ENCODE measurements at regions not wholly inside any gene's neighbourhood (a gene's known extent, or its start where the extent isn't known, plus 50 kb on each side); places are given as distances from the start of the nearest gene placed in this dataset.
"Not testable (repeated sequence)": the region's sequence is repeated elsewhere in the genome, so short reads cannot be mapped to it uniquely, and the experiment has no call there.

DNA sequence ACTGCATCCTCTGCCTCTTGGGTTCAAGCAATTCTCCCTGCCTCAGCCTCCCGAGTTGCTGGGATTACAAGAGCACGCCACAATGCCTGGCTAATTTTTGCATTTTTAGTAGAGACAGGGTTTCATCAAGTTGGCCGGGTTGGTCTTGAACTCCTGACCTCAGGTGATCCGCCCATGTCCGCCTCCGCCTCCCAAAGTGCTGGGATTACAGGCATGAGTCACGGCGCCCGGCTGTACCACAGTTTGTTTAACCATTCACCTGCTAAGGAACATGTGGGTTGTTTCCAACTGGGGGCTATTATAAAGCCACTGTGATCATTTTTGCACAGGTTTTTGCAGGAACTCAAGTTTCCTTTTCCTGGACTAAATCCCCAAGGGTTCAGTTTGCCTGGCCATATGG lies 123.2 kb upstream of the RAP2B start:
- ATAC-seq (peak; percentile 12), DNase-seq (no peak)
- H3K4me3 Mint-ChIP-seq = no peak overlapping the region
- no peaks in the 10 kb centered on the region for H3K27me3 Mint-ChIP-seq
- no peak overlapping the region for H3K27ac Mint-ChIP-seq
- H3K9me3 Mint-ChIP-seq = no peaks in the 10 kb centered on the region
- no peaks in the 10 kb centered on the region for H3K4me1 Mint-ChIP-seq

DNA sequence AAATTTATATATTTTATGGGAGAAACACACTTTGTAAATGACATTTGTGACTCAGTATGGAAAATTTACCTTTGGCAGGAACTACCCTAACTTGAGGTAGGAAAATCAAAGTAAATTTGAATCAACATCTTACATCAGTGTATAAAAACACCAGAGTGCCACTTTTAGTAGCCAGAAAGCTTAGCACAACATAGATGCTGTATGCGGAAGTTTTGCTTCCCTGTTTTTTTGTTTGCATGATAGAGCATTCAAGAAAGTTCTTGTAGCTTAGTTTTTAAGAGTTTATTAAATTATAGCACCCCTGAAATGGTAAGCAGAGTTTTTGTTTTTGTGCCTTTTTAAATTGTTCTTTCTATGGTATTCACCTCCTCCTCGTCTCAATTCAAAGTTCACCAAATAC lies 120.8 kb upstream of the RAP2B start:
- Mint-ChIP-seq H3K4me3 (no peak overlapping the region), H3K27ac (no peak overlapping the region), H3K9me3 (no peaks in the 10 kb centered on the region), H3K27me3 (peaks cover 5% of the 10 kb centered on the region), H3K4me1 (no peaks in the 10 kb centered on the region)
- no peak for ATAC-seq
- no peak for DNase-seq

DNA sequence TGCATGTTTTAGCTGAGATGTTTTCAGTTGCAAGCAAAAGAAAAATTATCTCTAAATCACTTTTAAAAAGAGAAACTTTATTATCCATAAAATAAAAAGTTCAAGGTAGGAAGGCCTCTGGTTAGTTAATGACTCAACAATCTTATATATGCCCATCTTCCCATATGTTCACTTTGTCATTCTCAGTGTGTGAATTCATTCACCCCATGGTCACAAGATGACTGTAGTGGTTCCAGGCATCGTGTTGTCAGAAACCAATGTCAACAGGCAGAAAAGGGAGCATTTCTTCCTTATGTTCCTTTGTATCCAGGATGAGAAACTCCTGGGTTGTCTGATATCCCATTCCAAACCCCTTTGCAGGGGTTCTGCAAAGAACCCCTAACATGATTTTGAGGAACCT lies 119.9 kb upstream of the RAP2B start:
- no peaks in the 10 kb centered on the region for H3K9me3 Mint-ChIP-seq
- peaks cover 5% of the 10 kb centered on the region for H3K27me3 Mint-ChIP-seq
- no peak for ATAC-seq
- H3K27ac Mint-ChIP-seq = no peak overlapping the region
- DNase-seq = no peak
- no peaks in the 10 kb centered on the region for H3K4me1 Mint-ChIP-seq
- H3K4me3 Mint-ChIP-seq = no peak overlapping the region

DNA sequence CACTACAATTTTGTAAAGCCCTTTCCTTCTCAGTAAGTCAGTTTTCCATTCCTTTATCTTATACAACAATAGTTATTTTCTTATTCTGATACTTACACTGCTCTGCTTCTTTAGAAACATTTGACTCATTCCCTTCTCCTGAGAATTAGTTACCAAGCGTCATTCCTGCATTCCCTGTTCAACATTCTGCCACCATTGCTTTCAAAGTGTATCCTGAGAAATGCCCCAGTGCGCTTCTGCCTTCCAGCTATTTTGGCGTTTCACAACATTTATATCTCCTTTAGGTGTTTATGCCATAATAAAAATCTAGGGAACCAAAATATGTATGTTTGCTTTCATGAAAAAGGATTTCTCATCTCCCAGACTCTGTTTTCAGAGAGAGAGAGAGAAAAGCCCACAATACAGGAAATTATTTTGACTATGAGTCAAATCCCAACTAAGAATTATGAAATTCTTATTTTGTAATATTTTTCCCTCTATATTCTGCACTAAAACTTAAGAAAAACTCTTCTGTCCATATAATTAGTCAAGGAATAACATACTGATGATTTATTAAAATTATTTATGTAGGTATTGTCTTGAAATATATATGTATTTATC lies 118.2 kb upstream of the RAP2B start:
- Mint-ChIP-seq H3K4me3 (no peak overlapping the region), H3K4me1 (no peaks in the 10 kb centered on the region), H3K27ac (no peak overlapping the region), H3K9me3 (no peaks in the 10 kb centered on the region), H3K27me3 (peaks cover 5% of the 10 kb centered on the region)
- DNase-seq = no peak
- no peak for ATAC-seq

DNA sequence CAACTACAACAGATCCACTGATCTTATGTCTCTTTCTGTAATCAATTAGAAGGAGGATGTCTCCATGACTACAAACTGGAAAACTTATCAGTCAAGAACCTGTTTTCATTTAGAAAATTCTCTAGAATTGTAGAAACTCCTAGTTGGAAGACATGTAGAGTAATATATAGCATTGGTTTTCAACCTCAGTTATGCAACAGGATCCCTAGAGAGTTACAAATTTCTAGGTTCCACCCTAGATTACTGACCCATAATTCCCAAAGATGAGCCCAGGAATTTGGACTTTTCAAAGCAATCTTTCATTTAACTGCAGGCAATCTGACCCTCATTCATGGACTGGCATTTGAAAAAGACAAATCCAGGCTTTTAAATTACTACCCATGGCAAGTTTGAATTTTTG lies 116.9 kb upstream of the RAP2B start:
- Mint-ChIP-seq H3K27ac (no peak overlapping the region), H3K4me3 (no peak overlapping the region), H3K4me1 (no peaks in the 10 kb centered on the region), H3K9me3 (no peaks in the 10 kb centered on the region), H3K27me3 (peaks cover 5% of the 10 kb centered on the region)
- DNase-seq (no peak), ATAC-seq (no peak)

DNA sequence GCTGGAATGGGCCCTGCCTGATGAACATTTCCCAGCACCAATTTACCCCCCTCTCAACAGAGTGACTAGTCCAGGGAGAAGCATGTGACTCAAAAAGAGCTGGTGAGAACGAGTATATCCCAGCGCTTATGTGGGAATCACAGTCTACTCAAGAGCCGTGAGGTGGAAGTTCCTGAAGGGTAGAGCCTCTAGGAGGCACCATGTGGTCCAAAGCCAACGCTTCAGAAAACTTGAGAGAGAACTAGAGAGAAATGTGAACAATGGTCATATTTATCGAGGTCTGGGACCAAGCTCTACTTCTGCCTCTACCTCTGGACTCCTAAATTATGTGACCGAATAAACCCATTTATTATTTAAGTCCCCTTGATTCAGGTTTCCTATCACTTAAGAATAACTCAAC lies 111.0 kb upstream of the RAP2B start:
- H3K9me3 Mint-ChIP-seq = no peaks in the 10 kb centered on the region
- no peak for ATAC-seq

DNA sequence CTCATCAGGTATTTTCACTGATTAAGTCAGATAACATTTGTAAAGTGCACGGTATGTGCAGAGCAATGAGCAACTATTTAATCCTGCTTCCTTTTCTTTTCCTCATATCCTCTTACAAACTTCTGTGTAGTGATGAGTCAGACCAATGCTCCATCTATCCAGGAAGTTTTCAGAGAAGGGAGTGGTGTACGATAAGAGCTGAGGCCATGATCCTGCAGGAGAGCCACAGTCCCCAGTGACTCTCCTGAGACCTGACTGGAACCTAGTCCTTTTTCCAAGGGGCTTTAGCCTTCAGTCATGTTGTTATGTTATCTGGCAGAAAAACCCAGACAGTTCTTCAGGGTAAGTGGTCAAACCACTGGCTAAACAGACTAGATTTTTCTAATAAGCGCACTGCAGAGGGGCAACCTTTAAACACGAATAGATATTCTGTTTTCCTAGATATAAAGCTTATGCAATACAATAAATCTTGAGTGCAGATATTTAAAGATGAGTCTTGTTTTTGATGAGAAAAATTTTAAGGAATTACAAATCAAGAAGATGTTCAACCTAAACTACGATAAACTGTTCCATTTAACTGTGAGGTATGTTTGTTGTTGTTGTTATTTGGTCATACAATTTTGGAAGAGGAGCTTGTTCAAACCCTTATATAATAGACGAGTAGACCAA lies 110.5 kb upstream of the RAP2B start:
- no peaks in the 10 kb centered on the region for H3K9me3 Mint-ChIP-seq
- H3K27ac Mint-ChIP-seq = no peak overlapping the region
- ATAC-seq (no peak), DNase-seq (no peak)
- no peaks in the 10 kb centered on the region for H3K4me1 Mint-ChIP-seq
- H3K27me3 Mint-ChIP-seq = no peaks in the 10 kb centered on the region
- no peak overlapping the region for H3K4me3 Mint-ChIP-seq

More for the DNA sequence above, 111.0 kb upstream of the RAP2B start:
- no peak for DNase-seq
- no peaks in the 10 kb centered on the region for H3K4me1 Mint-ChIP-seq
- H3K4me3 Mint-ChIP-seq = no peak overlapping the region
- H3K27ac Mint-ChIP-seq = no peak overlapping the region
- no peaks in the 10 kb centered on the region for H3K27me3 Mint-ChIP-seq

DNA sequence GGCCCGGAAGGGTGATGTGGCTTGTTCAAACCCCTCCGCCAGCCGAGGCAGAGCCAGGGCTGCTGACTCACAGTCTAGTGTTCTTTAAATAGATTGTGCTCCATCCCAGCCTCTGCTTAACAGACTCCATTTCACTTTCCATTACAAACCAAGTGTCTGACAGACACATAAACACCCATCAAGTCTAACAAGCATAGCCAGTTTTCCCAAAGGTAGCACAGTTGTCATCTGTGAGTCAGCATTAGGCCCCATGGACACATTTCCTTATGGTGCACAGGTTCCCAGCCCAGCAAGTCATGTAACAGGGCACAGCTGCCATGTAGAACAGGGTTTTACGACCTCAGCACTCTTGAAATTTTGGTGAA lies 109.9 kb upstream of the RAP2B start:
- DNase-seq = no peak

DNA sequence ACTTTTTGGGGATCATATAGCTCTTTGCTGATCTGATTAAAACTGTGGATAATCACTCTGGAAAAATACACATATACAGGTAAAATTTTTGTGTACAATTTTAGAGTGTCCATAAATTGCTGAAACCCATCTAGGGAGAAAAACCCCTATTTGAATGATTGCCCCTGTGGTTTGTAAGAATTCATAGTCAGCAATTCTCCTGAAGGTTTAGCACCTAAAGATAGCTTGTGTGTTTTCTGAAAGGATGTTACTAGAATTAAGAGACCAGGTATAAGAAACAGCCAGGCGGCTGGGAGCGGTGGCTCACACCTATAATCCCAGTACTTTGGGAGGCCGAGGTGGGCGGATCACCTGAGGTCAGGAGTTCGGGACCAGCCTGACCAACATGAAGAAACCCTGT lies 106.8 kb upstream of the RAP2B start:
- H3K27me3 Mint-ChIP-seq = no peaks in the 10 kb centered on the region
- ATAC-seq = no peak

More for the DNA sequence above, 109.9 kb upstream of the RAP2B start:
- H3K27ac Mint-ChIP-seq = no peak overlapping the region
- no peak overlapping the region for H3K4me3 Mint-ChIP-seq
- no peaks in the 10 kb centered on the region for H3K4me1 Mint-ChIP-seq
- no peak for ATAC-seq
- H3K27me3 Mint-ChIP-seq = no peaks in the 10 kb centered on the region
- H3K9me3 Mint-ChIP-seq = no peaks in the 10 kb centered on the region

DNA sequence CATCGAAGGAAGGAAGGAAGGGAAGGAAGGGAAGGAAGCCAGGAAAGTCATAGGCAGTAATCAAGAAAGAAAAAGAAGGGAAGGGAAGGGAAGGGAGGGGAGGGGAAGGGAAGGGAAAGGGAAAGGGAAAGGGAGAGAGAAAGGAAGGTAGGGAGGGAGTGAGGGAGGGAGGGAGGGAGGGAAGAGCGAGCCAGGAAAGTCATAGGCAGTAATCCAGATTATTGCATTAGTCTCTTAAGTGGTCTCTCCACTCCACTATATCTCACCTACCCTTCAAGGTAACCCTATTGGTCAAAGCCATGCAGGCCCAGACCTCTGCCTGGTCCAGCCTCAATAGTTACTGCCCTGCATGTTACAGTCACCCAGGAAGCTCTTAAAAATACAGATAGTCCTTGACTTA lies 106.2 kb upstream of the RAP2B start:
- DNase-seq = no peak
- Mint-ChIP-seq H3K27ac (no peak overlapping the region), H3K27me3 (no peaks in the 10 kb centered on the region), H3K4me3 (no peak overlapping the region), H3K9me3 (no peaks in the 10 kb centered on the region), H3K4me1 (no peaks in the 10 kb centered on the region)
- peak; percentile 46 for ATAC-seq

More for the DNA sequence above, 106.8 kb upstream of the RAP2B start:
- Mint-ChIP-seq H3K27ac (no peak overlapping the region), H3K4me1 (no peaks in the 10 kb centered on the region), H3K9me3 (no peaks in the 10 kb centered on the region), H3K4me3 (no peak overlapping the region)
- no peak for DNase-seq

DNA sequence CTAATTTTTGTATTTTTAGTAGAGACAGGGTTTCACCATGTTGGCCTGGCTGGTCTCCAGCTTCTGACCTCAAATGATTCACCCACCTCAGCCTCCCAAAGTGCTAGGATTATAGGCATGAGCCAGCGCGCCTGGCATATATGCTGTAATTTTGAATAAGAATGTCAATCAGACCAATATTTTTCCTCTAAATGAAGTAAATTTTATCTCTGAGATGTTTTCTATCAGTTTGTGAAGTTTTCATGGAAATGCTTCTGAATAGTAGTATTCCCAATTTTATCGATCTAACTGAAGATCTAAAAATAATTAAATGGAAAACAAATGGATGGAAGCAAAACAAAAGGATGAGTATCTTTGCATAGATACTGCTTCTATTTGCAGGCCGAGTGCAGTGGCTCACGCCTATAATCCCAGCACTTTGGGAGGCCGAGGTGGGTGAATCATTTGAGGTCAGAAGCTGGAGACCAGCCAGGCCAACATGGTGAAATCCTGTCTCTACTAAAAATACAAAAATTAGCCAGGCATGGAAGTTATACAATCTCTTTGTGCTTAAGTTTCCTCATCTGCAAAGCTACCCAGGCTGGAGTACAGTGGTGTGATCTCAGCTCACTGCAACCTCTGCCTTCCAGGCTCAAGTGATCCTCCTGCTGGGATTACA lies 103.9 kb upstream of the RAP2B start:
- H3K9me3 Mint-ChIP-seq, H3K4me1 Mint-ChIP-seq, H3K27ac Mint-ChIP-seq, ATAC-seq, H3K27me3 Mint-ChIP-seq, DNase-seq, H3K4me3 Mint-ChIP-seq: not testable (repeated sequence)

DNA sequence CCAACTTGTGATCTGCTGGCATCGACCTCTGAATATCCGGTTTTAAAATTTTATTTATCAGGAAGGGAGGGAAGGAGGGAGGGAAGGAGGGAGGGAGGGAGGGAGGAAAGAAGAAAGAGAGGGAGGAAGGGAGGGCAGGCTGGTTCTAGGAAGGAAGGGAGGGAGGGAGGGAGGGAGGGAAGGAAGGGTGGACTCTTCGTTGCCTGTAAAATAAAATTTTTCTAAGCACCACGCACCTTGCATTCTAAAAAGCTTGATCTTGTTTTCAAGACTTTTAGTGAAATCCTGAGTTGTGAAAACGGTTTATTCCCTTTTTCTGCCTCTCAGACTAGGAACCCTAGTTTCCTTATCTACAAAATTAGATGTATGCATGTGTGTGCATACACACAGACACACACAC lies 101.7 kb upstream of the RAP2B start:
- Mint-ChIP-seq H3K4me3 (no peak overlapping the region), H3K27me3 (no peaks in the 10 kb centered on the region), H3K4me1 (no peaks in the 10 kb centered on the region), H3K9me3 (no peaks in the 10 kb centered on the region), H3K27ac (no peak overlapping the region)
- DNase-seq (no peak), ATAC-seq (no peak)

DNA sequence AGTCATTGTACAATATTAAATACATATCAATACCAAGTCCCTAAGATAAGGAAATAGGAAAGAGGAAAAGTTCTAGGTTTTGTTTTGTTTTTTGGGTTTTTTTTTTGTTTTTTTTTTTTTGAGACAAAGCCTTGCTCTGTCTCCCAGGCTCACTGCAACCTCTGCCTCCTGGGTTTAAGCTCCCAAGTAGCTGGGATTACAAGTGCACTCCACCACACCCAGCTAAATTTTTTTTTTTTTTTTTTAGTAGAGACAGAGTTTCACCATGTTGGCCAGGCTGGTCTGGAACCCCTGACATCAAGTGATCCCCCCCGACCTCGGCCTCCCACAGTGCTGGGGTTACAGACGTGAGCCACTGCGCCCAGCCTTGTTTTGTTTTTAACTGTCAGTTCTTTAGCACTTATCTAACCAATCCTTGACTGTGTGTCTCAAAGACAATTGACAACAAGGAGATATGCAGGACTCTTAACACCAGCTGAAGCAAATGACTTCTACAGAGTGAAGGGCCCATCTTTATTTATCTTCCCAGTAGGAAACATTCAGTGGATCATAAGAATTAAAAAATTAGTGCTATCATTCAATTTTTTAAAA lies 100.0 kb upstream of the RAP2B start:
- H3K4me1 Mint-ChIP-seq = no peaks in the 10 kb centered on the region
- ATAC-seq = no peak
- H3K9me3 Mint-ChIP-seq = no peaks in the 10 kb centered on the region
- no peaks in the 10 kb centered on the region for H3K27me3 Mint-ChIP-seq
- H3K27ac Mint-ChIP-seq = no peak overlapping the region
- H3K4me3 Mint-ChIP-seq = no peak overlapping the region
- no peak for DNase-seq

DNA sequence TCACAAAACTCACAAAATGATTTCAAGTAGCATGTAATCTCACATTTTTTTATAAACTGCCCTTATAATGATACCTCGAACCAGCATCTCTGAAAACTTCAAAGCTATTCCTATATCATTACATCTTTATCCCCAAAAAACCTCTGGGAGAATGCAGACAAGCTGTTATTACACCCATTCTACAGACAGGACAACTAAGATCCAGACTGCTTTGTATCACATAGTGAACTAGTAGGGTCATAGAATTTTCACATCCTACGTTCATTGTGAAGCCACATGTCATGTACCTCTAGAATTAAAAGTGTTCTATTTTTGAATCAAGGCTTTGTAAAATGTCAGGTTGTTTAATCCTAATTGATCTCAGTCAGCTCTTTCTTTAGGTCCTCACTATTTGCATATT lies 98.7 kb upstream of the RAP2B start:
- Mint-ChIP-seq H3K27me3 (no peaks in the 10 kb centered on the region), H3K27ac (no peak overlapping the region), H3K4me3 (no peak overlapping the region), H3K9me3 (no peaks in the 10 kb centered on the region), H3K4me1 (no peaks in the 10 kb centered on the region)
- no peak for ATAC-seq
- no peak for DNase-seq

DNA sequence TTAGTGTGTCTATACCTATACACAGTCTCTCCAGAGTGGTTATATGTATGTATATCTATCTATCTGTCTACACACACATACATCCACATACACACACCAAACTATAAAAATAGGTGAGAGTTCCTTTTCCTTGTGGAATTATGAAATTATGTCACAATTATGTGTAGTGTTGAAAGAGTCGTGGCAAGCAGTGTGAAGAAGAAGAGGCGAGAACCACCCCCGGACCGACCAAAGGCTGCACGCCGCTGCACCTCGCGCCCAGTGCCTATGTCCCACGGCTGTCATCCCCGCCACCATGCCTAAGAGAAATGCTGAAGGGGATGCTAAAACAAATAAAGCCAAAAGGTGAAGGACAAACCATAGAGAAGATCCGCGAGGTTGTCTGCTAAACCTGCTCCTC lies 95.0 kb upstream of the RAP2B start:
- Mint-ChIP-seq H3K27me3 (no peaks in the 10 kb centered on the region), H3K4me1 (no peaks in the 10 kb centered on the region), H3K4me3 (no peak overlapping the region), H3K27ac (no peak overlapping the region), H3K9me3 (no peaks in the 10 kb centered on the region)
- no peak for ATAC-seq
- no peak for DNase-seq
